Esophagus squamous epithelium (tissue), 5 donors: ENCODE measurements at regions not wholly inside any gene's neighbourhood (a gene's known extent, or its start where the extent isn't known, plus 50 kb on each side); places are given as distances from the start of the nearest gene placed in this dataset.

Experiments used
- DNase-seq: peaks from one replicate; lab custom pipeline; 2025; lab: John Stamatoyannopoulos, UW
- H3K27ac ChIP-seq, 4 donors: fragments of 200-600 bp; sonication (generic); one replicate each; pipeline ENCODE4 v1.5.1; 2016 to 2019; ENCODE audit warnings: mild to moderate bottlenecking in 1 of 4
- H3K27me3 ChIP-seq, 4 donors: fragments of 200-600 bp; sonication (generic); 1 replicate in 3 of 4; 2 replicates in 1 of 4; pipeline versions ENCODE4 v1.5.1 to v1.6.0; 2017 to 2021; ENCODE audit warnings: antibody characterized with exemption in 1 of 4
- H3K36me3 ChIP-seq, 3 donors: fragments of 200-600 bp; sonication (generic); one replicate each; pipeline ENCODE4 v1.5.1; 2016 to 2019
- H3K4me1 ChIP-seq, 3 donors: fragments of 200-600 bp; sonication (generic); one replicate each; pipeline ENCODE4 v1.5.1; 2017 to 2019
- H3K4me3 ChIP-seq, 4 donors: fragments of 200-600 bp; sonication (generic); 1 replicate in 3 of 4; 2 replicates in 1 of 4; pipeline ENCODE4 v1.5.1; 2016 to 2019; ENCODE audit warnings: mild to moderate bottlenecking in 2 of 4, moderate library complexity in 1 of 4
- H3K9me3 ChIP-seq, 3 donors: fragments of 200-600 bp; sonication (generic); one replicate each; pipeline ENCODE4 v1.5.1; 2016 to 2019
- POLR2A ChIP-seq, 4 donors: fragments of 450-650 bp; IDR thresholded peaks; one replicate each; pipeline ENCODE4 v1.6.1; 2017; ENCODE audit warnings: antibody characterized with exemption in 4 of 4, mild to moderate bottlenecking in 4 of 4, moderate library complexity in 3 of 4
- WGBS, 2 donors: methylation state at CpG; one replicate each; pipeline ENCODE4 v1.1.5; 2018; 5-methylcytosine and 5-hydroxymethylcytosine counted together
- intact Hi-C: fragments of 100-400 bp; cut with DNase I; formaldehyde crosslinking; loops from one replicate; pipeline ENCODE4 v1.15.0; 2022
- TF ChIP-seq, protein P1 (sequence below), 6 experiments: fragments of 450-650 bp in 4 of 6; fragments of 200-600 bp in 2 of 6; sonication (generic) in 2 of 6; IDR thresholded peaks; one replicate each; pipeline ENCODE4 v1.5.1; 2016 to 2019; ENCODE audit warnings: antibody characterized with exemption in 6 of 6, mild to moderate bottlenecking in 4 of 6, moderate library complexity in 4 of 6
- donor health status: DM: yes; HTN: yes; CAD: no.

DNA sequence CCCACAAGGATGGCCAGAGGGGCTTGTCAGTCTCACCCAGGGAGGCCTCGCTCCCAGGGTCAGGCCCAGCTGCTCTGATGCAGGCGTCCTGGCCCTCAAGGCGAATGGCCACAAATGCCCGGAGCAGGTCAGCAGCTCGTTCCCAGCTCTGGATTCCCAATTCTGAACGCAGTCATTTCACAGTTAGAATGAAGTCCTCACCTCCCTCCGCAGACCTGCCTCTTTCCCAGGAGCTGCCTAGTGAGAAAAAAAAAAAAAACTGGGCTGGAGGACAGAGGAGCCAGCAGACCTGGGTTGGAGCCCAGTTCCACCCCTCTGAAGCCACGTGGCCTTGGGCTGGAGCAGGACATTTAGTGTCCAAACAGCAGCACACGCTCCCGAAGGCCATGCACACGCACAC lies 62.2 kb upstream of the DIO3 start:
- whole genome bisulfite sequencing, 2 donors = 62 to 86% methylated on average over 3 to 7 of the region's 11 CpGs
- no peak overlapping the region for H3K27ac ChIP-seq
- H3K9me3 ChIP-seq = peaks cover 0 to 10% (median 0%) of the 10 kb centered on the region in 3 donors
- no peaks in the 10 kb centered on the region for H3K36me3 ChIP-seq
- peaks cover 0 to 71% (median 0%) of the 10 kb centered on the region in 4 donors for H3K27me3 ChIP-seq
- H3K4me1 ChIP-seq = peaks cover 0 to 16% (median 0%) of the 10 kb centered on the region in 3 donors
- no peak for DNase-seq
- no peak overlapping the region for H3K4me3 ChIP-seq
- intact Hi-C loops = no loop called here
- TF ChIP-seq, protein P1, sequence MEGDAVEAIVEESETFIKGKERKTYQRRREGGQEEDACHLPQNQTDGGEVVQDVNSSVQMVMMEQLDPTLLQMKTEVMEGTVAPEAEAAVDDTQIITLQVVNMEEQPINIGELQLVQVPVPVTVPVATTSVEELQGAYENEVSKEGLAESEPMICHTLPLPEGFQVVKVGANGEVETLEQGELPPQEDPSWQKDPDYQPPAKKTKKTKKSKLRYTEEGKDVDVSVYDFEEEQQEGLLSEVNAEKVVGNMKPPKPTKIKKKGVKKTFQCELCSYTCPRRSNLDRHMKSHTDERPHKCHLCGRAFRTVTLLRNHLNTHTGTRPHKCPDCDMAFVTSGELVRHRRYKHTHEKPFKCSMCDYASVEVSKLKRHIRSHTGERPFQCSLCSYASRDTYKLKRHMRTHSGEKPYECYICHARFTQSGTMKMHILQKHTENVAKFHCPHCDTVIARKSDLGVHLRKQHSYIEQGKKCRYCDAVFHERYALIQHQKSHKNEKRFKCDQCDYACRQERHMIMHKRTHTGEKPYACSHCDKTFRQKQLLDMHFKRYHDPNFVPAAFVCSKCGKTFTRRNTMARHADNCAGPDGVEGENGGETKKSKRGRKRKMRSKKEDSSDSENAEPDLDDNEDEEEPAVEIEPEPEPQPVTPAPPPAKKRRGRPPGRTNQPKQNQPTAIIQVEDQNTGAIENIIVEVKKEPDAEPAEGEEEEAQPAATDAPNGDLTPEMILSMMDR (IDR thresholded peaks at IDR 0.05) = no peak
- no peak for TF ChIP-seq POLR2A (IDR thresholded peaks at IDR 0.05)

DNA sequence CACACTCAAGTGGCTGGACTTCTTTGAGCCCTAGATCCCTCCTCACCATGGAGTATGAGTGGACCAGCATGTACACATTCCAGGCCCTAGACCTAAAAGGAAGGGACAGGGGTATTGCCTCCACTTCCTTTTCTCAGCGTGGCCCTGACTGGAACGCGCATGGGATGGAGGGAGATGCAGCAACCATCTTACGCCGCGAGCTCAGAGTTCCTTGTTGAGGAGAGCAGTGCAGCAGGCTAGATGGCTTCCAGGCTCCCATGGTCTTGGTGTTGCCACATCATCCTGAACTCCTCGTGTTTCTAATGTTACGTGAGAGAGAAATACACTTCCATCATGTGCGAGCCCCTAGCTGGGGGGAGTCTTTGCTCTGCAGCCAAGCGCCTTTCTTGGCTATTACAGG lies 61.8 kb upstream of the DIO3 start:
- intact Hi-C loops = no loop called here
- no peak overlapping the region for H3K27ac ChIP-seq
- H3K4me3 ChIP-seq = no peak overlapping the region
- 89 to 91% methylated on average over 8 to 10 of the region's 10 CpGs for WGBS, 2 donors
- no peaks in the 10 kb centered on the region for H3K36me3 ChIP-seq
- peaks cover 0 to 11% (median 0%) of the 10 kb centered on the region in 3 donors for H3K9me3 ChIP-seq
- H3K27me3 ChIP-seq = peaks cover 0 to 71% (median 0%) of the 10 kb centered on the region in 4 donors
- H3K4me1 ChIP-seq = peaks cover 0 to 16% (median 0%) of the 10 kb centered on the region in 3 donors
- no peak for DNase-seq
- no peak for TF ChIP-seq POLR2A (IDR thresholded peaks at IDR 0.05)
- TF ChIP-seq, protein P1 (IDR thresholded peaks at IDR 0.05) = no peak

DNA sequence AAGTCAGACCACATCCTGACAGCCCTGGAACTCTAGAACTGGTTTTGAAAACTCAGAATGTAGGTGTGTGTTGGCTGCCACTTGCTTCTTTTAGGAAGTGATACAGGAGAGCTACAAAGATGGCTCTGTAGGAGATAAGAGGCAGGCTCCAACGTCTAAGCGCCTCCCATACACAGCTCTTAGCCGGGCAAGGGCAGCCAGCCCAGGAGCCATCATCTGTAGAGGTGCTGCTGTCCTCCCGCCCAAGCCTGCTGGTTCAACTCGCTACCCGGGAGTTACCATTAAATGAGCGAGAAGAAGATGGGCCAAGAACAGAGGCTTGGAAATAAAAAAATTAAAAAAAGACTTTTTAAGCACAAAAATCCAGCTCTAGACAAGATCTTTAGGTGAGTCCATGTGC lies 61.2 kb upstream of the DIO3 start:
- peaks cover 0 to 11% (median 0%) of the 10 kb centered on the region in 3 donors for H3K9me3 ChIP-seq
- no peak for DNase-seq
- TF ChIP-seq, protein P1 (IDR thresholded peaks at IDR 0.05) = no peak
- no peak for TF ChIP-seq POLR2A (IDR thresholded peaks at IDR 0.05)
- no peaks in the 10 kb centered on the region for H3K36me3 ChIP-seq
- no peak overlapping the region for H3K27ac ChIP-seq
- WGBS, 2 donors = 75 to 83% methylated on average over 6 to 7 of the region's 7 CpGs
- peaks cover 0 to 16% (median 0%) of the 10 kb centered on the region in 3 donors for H3K4me1 ChIP-seq
- peaks cover 0 to 70% (median 0%) of the 10 kb centered on the region in 4 donors for H3K27me3 ChIP-seq
- H3K4me3 ChIP-seq = no peak overlapping the region
- intact Hi-C loops = no loop called here

DNA sequence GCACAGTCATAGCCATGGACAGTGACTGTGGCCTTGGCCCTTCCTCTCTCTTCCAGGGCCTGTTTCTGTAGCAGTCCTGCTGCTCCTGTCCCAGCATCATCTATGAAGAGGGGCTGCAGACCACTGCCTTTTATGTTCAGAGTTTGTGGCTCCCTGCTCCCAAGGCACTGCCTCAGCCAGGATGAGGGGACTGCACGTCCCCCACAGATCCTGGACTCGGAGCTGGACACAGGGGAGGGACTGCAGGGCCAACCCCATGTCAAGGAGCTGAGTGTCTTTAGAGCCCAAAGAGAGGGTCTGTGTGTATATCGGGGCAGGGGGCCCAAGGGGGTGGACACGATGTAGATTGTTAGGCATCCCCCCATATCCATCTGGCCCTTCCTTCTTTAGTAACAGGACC lies 60.6 kb upstream of the DIO3 start:
- Histone ChIP-seq H3K4me3 (no peak overlapping the region), H3K27ac (no peak overlapping the region), H3K36me3 (no peaks in the 10 kb centered on the region), H3K9me3 (peaks cover 0 to 11% (median 0%) of the 10 kb centered on the region in 3 donors), H3K27me3 (peaks cover 0 to 64% (median 0%) of the 10 kb centered on the region in 4 donors), H3K4me1 (peaks cover 0 to 16% (median 0%) of the 10 kb centered on the region in 3 donors)
- no peak for TF ChIP-seq POLR2A (IDR thresholded peaks at IDR 0.05)
- TF ChIP-seq, protein P1 (IDR thresholded peaks at IDR 0.05) = no peak
- intact Hi-C loops = no loop called here
- no peak for DNase-seq
- WGBS, 2 donors = 72 to 75% methylated on average over 2 to 4 of the region's 4 CpGs

DNA sequence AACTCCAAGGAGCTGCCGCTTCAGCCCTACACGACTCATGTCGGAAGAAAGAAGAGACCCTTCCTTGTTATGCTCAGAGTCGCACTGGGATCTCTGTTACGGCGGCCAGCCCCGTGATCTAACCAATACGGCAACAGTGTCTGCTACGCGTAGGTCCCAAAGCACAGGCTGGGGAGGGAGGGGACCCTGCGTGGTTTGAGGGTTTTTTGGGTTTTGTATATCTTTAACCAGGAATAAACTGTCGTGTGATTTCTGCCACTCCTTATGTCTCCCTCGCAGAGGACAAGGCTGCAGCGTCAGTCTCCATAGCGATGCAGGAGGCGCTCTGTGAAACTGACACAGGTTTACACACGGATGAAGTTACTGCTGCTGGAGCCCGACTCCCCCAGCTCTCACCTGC lies 60.0 kb upstream of the DIO3 start:
- no peak overlapping the region for H3K27ac ChIP-seq
- no peak for DNase-seq
- no peak for TF ChIP-seq POLR2A (IDR thresholded peaks at IDR 0.05)
- TF ChIP-seq, protein P1 (IDR thresholded peaks at IDR 0.05) = no peak
- peaks cover 0 to 57% (median 0%) of the 10 kb centered on the region in 4 donors for H3K27me3 ChIP-seq
- peaks cover 0 to 11% (median 0%) of the 10 kb centered on the region in 3 donors for H3K9me3 ChIP-seq
- no peak overlapping the region for H3K4me3 ChIP-seq
- intact Hi-C loops = no loop called here
- peaks cover 0 to 16% (median 0%) of the 10 kb centered on the region in 3 donors for H3K4me1 ChIP-seq
- no peaks in the 10 kb centered on the region for H3K36me3 ChIP-seq
- 53 to 57% methylated on average over 3 to 11 of the region's 18 CpGs for WGBS, 2 donors
